Vagina (tissue), 2 donors: ENCODE measurements at regions not wholly inside any gene's neighbourhood (a gene's known extent, or its start where the extent isn't known, plus 50 kb on each side); places are given as distances from the start of the nearest gene placed in this dataset.

Source experiments
- DNase-seq, 2 donors: peaks; one replicate each; pipeline ENCODE4 v3.0.0-alpha.2; 2017; ENCODE audit errors: extremely low spot score in 2 of 2
- H3K27ac ChIP-seq: fragments of 200-600 bp; sonication (generic); one replicate; pipeline ENCODE4 v1.5.1; 2019
- H3K27me3 ChIP-seq: fragments of 200-600 bp; sonication (generic); one replicate; pipeline ENCODE4 v1.5.1; 2019
- H3K36me3 ChIP-seq, 2 donors: fragments of 200-600 bp; sonication (generic); one replicate each; pipeline ENCODE4 v1.5.1; 2017 to 2019
- H3K4me1 ChIP-seq: fragments of 200-600 bp; sonication (generic); one replicate; pipeline ENCODE4 v1.5.1; 2019
- H3K4me3 ChIP-seq, 2 donors: fragments of 200-600 bp; sonication (generic); 1 replicate in 1 of 2; 2 replicates in 1 of 2; pipeline ENCODE4 v1.5.1; 2016 to 2019
- H3K9me3 ChIP-seq: fragments of 200-600 bp; sonication (generic); one replicate; pipeline ENCODE4 v1.5.1; 2019
- POLR2A ChIP-seq, 2 donors: fragments of 450-650 bp; IDR thresholded peaks; one replicate each; pipeline ENCODE4 v1.6.1; 2017; ENCODE audit warnings: antibody characterized with exemption in 2 of 2, mild to moderate bottlenecking in 2 of 2, moderate library complexity in 2 of 2
- POLR2AphosphoS5 ChIP-seq, 2 donors: sonication (generic); formaldehyde crosslinking; IDR thresholded peaks; one replicate each; pipeline ENCODE4 v1.9.0; 2017; ENCODE audit warnings: antibody characterized with exemption in 2 of 2, mild to moderate bottlenecking in 2 of 2, low read depth in 1 of 2; ENCODE audit not compliant: insufficient read depth in 1 of 2
- intact Hi-C: fragments of 100-400 bp; cut with DNase I; formaldehyde crosslinking; loops from one replicate; pipeline ENCODE4 v1.15.1; 2023
- TF ChIP-seq, protein P1 (sequence below), 3 experiments: fragments of 450-650 bp in 2 of 3; fragments of 200-600 bp in 1 of 3; sonication (generic) in 1 of 3; IDR thresholded peaks; one replicate each; pipeline ENCODE4 v1.5.1; 2017 to 2019; ENCODE audit warnings: antibody characterized with exemption in 3 of 3, mild to moderate bottlenecking in 2 of 3, moderate library complexity in 2 of 3

DNA sequence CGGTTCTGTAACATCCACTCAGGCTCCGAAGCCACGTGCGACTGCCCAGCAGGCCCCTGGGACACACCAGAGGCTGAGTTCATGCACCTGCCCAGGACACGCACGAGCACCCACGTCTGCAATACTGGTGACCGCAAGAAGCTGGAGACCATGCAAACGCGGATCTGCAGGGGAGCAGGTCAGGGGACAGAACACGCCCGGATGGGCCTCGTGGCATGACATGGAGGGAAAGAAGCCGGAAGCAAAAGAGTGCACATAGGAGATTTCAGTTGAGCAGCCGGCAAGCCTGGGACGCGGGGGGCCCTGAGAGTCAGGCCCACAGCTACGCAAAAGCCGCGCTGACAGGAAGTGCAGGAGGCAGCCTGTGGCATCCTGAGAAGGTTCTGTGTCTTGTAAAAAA, 73.7 kb downstream of the FOXL3 start:
- intact Hi-C loops = no loop called here
- H3K27ac ChIP-seq = no peak overlapping the region

DNA sequence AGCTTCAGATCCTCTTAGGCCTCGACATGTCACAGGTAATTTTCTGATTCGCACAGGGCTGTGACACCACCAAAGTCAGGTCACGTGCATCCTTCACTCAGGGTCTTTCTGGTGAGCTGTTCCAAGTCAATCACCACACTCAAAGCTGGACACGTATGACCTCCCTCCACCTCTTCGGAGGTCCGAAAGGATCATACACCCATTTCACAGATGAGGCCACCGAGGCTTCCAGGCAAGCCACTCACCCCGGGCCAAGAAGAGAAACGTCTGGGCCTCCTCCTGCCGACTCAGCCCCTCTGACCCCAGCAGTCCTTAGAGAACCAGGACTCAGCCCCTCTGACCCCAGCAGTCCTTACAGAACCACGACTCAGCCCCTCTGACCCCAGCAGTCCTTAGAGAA, 74.6 kb downstream of the FOXL3 start:
- Histone ChIP-seq H3K9me3 (no peaks in the 10 kb centered on the region), H3K36me3 (no peaks in the 10 kb centered on the region), H3K27ac (no peak overlapping the region), H3K4me1 (peaks cover 23% of the 10 kb centered on the region), H3K27me3 (no peaks in the 10 kb centered on the region), H3K4me3 (no peak overlapping the region)
- TF ChIP-seq POLR2A (IDR thresholded peaks at IDR 0.05) (no peak), POLR2AphosphoS5 (IDR thresholded peaks at IDR 0.05; ENCODE audit: insufficient read depth in 1 of 2, low read depth in 1 of 2) (no peak)
- TF ChIP-seq, protein P1, sequence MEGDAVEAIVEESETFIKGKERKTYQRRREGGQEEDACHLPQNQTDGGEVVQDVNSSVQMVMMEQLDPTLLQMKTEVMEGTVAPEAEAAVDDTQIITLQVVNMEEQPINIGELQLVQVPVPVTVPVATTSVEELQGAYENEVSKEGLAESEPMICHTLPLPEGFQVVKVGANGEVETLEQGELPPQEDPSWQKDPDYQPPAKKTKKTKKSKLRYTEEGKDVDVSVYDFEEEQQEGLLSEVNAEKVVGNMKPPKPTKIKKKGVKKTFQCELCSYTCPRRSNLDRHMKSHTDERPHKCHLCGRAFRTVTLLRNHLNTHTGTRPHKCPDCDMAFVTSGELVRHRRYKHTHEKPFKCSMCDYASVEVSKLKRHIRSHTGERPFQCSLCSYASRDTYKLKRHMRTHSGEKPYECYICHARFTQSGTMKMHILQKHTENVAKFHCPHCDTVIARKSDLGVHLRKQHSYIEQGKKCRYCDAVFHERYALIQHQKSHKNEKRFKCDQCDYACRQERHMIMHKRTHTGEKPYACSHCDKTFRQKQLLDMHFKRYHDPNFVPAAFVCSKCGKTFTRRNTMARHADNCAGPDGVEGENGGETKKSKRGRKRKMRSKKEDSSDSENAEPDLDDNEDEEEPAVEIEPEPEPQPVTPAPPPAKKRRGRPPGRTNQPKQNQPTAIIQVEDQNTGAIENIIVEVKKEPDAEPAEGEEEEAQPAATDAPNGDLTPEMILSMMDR (IDR thresholded peaks at IDR 0.05) = no peak
- intact Hi-C loops = no loop called here
- DNase-seq = no peak

More for the DNA sequence above, 73.7 kb downstream of the FOXL3 start:
- Histone ChIP-seq H3K4me1 (peaks cover 14% of the 10 kb centered on the region), H3K27me3 (no peaks in the 10 kb centered on the region), H3K4me3 (no peak overlapping the region), H3K9me3 (no peaks in the 10 kb centered on the region), H3K36me3 (no peaks in the 10 kb centered on the region)
- no peak for TF ChIP-seq POLR2AphosphoS5 (IDR thresholded peaks at IDR 0.05; ENCODE audit: insufficient read depth in 1 of 2, low read depth in 1 of 2)
- no peak for TF ChIP-seq POLR2A (IDR thresholded peaks at IDR 0.05)
- TF ChIP-seq, protein P1 (IDR thresholded peaks at IDR 0.05) = no peak
- DNase-seq = no peak

DNA sequence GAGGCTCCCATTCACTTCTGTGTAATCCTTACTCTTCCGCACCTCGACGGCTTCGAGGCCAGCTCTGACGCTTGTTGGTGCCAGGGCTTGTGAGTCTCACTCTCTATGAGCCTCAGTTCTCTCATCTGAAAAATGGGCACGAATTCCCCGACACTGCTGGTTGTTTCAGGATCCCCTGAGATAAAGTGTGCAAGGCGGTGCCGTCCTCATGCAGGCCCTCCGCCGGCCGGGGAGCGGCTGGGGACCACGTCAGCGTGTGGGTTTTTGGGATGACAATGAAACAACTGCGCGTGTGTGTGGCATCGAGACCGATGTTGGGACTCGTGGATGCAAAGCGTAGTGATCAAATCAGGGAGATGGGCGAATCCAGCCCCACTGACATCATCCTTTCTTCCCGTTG, 75.6 kb downstream of the FOXL3 start:
- no peak overlapping the region for H3K27ac ChIP-seq

DNA sequence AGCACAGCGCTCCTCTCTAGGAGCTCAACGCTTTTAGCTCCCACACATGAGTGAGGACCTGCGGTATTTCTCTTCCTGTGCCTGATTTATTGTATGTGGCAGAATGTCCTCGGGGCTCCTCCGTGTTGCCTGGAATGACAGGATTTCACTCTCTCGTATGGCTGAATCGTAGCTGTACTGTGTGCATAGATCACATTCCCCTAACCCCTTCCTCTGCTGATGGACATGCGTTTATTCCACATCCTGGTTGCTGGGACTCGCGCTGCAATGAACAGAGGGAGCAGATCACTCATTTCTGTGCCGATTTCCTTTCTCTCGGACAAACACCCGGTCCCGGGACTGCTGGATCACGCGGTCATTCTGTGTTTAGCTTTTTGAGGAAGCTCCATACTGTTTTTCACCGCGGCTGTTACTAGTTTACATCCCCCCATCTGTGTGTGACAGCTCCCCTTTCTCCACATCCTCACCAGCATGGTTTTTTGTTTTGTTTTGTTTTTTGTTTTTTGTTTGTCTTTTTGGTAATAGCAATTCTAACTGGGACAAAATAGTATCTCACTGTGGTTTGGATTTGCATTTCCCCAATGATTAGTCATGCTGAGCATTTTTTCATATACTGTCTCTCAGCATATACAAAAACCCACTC, 76.3 kb downstream of the FOXL3 start:
- H3K27ac ChIP-seq = no peak overlapping the region
- no peaks in the 10 kb centered on the region for H3K36me3 ChIP-seq
- no peak for DNase-seq
- no peaks in the 10 kb centered on the region for H3K27me3 ChIP-seq
- TF ChIP-seq, protein P1 (IDR thresholded peaks at IDR 0.05) = no peak
- no peak for TF ChIP-seq POLR2A (IDR thresholded peaks at IDR 0.05)
- no peak for TF ChIP-seq POLR2AphosphoS5 (IDR thresholded peaks at IDR 0.05; ENCODE audit: insufficient read depth in 1 of 2, low read depth in 1 of 2)
- intact Hi-C loops = no loop called here
- H3K4me3 ChIP-seq = no peak overlapping the region
- H3K9me3 ChIP-seq = no peaks in the 10 kb centered on the region
- peaks cover 23% of the 10 kb centered on the region for H3K4me1 ChIP-seq

More for the DNA sequence above, 75.6 kb downstream of the FOXL3 start:
- Histone ChIP-seq H3K27me3 (no peaks in the 10 kb centered on the region), H3K4me1 (peaks cover 23% of the 10 kb centered on the region), H3K9me3 (no peaks in the 10 kb centered on the region), H3K4me3 (no peak overlapping the region), H3K36me3 (no peaks in the 10 kb centered on the region)
- DNase-seq = no peak
- TF ChIP-seq POLR2A (IDR thresholded peaks at IDR 0.05) = no peak
- TF ChIP-seq, protein P1 (IDR thresholded peaks at IDR 0.05) = no peak
- no peak for TF ChIP-seq POLR2AphosphoS5 (IDR thresholded peaks at IDR 0.05; ENCODE audit: insufficient read depth in 1 of 2, low read depth in 1 of 2)
- intact Hi-C loops = no loop called here

DNA sequence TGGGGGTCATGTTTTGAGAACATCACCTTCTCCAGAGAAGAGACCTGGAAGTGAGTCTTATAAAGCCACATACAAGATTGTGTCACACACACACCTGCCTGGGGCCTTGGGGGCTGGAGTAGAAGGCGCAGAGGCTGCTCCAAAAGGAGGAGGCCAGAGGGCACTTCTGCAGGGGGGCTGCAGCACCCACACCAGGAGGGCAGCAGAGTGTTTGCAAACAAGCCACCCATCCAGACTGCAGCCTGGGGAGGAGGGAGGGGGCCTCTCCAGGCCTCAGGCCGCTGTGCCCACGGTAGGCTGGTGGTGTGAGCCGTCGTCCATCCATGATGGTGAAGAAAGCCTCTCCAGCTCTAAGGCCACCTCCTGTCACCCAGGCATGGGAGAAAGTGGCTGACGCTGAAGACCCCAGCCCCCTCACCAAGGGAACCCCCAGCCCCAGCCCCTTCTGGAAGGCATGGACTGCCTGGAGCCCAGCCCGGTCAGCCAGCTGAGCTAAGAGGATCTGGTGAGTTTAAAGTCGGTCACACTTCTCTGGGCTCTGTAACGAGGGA, 77.5 kb downstream of the FOXL3 start:
- Histone ChIP-seq H3K4me3 (no peak overlapping the region), H3K9me3 (no peaks in the 10 kb centered on the region), H3K4me1 (peaks cover 15% of the 10 kb centered on the region), H3K27me3 (no peaks in the 10 kb centered on the region), H3K36me3 (no peaks in the 10 kb centered on the region), H3K27ac (no peak overlapping the region)
- intact Hi-C loops = no loop called here
- TF ChIP-seq POLR2AphosphoS5 (IDR thresholded peaks at IDR 0.05; ENCODE audit: insufficient read depth in 1 of 2, low read depth in 1 of 2) = no peak
- no peak for DNase-seq
